ENCODE measurements at regions not wholly inside any gene's neighbourhood (a gene's known extent, or its start where the extent isn't known, plus 50 kb on each side); places are given as distances from the start of the nearest gene placed in this dataset.

DNA sequence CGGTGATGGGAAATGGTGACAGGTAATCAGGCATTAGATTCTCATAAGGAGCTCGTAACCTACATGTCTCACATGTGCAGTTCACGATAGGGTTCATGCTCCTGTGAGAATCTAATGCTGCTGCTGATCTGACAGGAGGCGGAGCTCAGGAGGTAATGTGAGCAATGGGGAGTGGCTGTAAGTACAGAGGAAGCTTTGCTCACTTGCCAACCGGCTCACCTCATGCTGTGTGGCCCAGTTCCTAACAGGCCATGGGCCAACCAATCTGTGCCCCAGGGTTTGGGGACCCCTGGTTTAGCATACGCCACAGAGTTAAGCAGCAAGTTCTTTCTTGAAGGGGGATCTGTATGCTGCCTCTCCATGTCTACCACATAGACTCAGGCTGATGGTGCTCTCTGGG, 133.1 kb downstream of the IQUB start:
- ATAC-seq: no peak

DNA sequence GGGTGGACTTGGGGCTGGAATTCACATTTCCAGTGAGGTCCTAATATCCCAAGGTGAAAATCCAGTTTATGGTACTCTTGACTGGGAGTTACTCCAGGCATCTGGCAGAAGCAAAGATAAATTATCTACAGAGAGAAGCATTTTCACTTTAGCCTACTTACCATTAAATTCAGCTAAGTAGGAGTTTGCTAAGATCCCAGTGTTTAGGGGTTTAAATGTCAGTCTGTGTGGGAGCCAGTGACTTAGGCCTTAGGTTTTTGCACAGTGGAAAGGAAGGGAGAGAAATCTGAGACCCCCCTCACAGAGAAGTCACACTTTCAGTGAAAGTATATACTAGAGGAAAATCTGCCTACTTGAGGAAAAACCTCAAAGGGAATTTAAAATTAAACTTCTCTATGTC, 134.2 kb downstream of the IQUB start:
- ATAC-seq: no peak

- ATAC-seq: no peak
These were observed 135.5 kb downstream of the IQUB start for GRCh38 chr7:123398921-123399320.

- no peak for ATAC-seq
These were observed 136.6 kb downstream of the IQUB start for GRCh38 chr7:123397746-123398338.

DNA sequence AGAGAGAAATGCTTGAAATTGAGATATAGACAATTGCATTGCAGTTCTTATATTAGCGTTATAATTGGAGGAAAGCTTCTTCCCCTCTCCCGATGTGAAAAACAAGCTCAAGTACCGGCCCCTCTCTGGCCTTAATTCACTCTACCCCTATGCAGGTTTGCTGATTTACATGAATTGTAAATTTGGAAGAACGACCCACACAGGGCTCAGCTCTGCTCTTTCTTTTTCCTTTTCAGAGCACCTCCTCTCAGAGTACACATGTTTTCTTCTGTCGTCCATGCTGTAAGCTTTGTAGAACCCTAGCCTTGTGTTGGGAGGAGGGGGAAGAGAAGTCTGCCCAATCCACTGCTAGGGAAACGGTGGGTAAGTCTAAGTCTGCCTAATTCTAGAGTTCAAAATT, 140.8 kb downstream of the IQUB start:
- ATAC-seq: no peak

DNA sequence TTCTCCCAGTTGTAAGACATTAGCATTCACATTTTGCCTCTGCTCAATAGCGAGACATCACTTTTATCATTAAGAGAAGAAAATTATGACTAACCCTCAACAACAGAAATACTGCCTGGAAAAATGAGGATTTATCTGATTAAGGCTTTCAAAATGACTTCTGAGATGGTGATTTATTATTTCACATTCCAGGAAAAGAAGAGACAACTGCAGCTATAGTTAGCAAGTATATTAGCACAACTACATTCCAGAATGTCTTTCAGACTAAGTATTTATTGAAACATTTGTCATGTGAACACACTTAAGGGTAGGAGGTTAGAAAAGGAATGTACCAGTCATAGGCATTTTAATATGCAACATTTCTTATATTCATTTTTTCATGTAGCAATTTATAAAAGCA, 162.0 kb downstream of the IQUB start:
- no peak for ATAC-seq

DNA sequence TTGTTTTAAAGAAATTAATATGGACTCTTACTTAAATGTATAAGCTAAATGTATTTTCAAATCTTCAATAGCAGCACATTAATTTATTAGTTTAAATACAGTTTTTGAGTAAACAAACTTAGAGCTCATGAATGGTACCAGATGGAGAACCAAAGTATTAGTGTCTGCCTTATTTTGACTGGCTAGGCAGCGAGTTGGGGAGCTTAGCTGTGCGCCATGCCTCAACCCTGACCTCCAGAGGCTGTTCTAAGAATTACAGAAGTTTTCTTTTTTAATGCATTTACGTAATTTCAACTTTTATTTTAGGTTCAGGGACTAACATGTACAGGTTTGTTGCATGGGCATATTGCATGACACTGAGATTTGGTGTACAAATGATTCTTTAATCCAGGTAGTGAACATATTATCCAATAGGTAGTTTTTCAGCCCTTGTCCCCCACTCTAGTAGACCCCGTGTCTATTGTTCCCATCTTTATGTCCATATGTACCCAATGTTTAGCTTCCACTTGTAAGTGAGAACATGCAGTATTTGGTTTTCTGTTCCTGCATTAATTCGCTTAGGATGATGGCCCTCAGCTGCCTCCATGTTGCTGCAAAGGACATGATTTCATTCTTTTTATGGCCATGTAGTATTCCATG, 166.8 kb downstream of the IQUB start:
- no peak for ATAC-seq

DNA sequence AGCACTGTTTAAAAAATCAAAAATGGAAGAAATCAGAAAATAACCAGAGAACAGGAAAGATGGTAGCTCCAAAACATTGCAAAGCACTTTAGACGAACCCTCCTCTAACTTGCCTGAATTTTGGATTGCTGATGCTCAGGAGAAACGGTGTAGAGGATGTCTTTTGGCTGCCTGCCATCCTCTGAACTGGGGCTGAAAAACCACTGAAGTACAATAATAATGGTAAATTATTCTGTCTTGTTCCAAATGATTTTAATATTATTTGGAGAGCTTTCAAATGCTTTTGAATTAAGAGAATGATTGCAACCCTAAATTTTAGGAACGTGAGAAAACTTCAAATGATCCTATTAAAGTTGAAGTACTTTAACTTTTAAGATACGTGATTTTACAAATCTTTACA, 167.3 kb upstream of the SLC13A1 start:
- ATAC-seq: no peak

- ATAC-seq: no peak
These were observed 166.9 kb upstream of the SLC13A1 start for GRCh38 chr7:123366626-123367025.

GRCh38 chr7:123360631-123361030, 160.9 kb upstream of the SLC13A1 start:
- ATAC-seq: no peak

GRCh38 chr7:123355576-123356190, 155.9 kb upstream of the SLC13A1 start:
- ATAC-seq: no peak

GRCh38 chr7:123352973-123353372, 153.2 kb upstream of the SLC13A1 start:
- ATAC-seq: no peak

GRCh38 chr7:123351516-123352505, 152.0 kb upstream of the SLC13A1 start:
- no peak for ATAC-seq

GRCh38 chr7:123351027-123351426, 151.3 kb upstream of the SLC13A1 start:
- no peak for ATAC-seq

GRCh38 chr7:123348690-123349089, 148.9 kb upstream of the SLC13A1 start:
- ATAC-seq: no peak

- no peak for ATAC-seq
These were observed 147.0 kb upstream of the SLC13A1 start for GRCh38 chr7:123346766-123347165.

GRCh38 chr7:123343611-123344010, 143.8 kb upstream of the SLC13A1 start:
- no peak for ATAC-seq

DNA sequence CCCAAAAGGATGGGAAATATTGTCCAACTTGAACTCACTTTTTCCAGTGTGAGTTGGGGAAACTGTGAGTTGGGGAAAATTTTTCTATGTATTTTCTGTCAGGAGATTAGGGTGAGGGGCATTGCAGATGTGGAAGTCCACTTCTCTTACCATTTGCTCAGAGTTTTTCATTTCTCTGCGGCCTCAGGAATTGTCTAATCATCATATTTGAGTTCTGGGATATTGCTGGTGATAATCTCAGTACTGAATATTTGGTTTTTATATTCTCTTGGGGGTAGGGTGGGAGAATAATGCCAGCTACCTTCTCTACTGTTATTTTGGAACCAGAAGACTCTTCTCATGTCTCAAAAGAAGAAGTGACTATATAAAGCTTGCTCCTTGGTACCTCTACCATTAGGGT, 141.3 kb upstream of the SLC13A1 start:
- ATAC-seq: no peak

DNA sequence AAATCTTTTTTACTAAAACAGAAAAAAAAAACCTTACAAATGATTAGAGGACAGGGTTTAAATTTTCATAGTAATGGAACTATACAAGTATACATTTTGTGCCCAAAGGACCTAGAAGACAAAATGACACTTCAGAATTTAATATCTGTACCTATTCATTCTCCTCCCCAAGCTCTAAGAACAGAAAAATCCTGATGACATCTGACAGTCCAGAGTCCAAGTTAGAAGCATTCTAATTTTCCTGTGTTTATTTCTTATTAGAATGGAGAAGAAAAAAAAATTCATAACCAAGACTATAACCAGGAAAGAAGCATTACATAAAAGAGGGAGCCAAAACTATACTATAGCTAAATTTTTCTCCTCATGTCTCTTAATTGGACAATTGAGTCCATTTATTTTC, 138.9 kb upstream of the SLC13A1 start:
- no peak for ATAC-seq

DNA sequence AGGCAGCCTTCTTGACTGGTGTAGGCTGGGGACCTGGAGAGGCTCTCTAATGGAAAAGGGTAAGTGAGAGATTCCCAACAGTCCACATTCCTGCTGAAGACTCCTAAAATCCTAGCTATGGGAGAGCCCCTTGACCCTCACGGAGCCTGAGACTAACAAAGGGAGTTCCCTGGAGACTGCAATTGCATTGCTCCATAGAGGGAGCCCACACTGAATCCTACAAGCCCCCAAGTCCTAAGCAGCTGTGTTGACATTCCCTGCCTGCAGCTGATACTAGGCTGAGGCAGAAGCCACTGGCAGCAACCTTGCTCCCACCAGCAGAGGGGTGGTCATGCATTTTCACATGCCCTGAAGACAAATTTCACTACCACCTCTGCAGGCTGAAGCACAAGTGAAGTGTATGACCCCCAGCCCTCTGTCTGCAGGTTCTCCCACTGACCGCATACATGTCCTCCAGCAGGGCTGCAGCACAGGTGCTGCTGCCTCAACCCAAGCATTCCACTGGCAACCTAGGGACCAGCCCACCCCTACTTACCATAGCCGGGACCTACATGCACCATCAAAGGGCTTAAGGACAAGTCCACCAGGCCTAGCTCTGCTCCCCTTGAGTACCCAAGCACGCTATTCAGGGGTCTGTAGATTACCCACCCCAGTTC, 130.3 kb upstream of the SLC13A1 start:
- no peak for ATAC-seq

GRCh38 chr7:123327661-123328060, 127.9 kb upstream of the SLC13A1 start:
- no peak for ATAC-seq

GRCh38 chr7:123324283-123324682, 124.5 kb upstream of the SLC13A1 start:
- no peak for ATAC-seq

DNA sequence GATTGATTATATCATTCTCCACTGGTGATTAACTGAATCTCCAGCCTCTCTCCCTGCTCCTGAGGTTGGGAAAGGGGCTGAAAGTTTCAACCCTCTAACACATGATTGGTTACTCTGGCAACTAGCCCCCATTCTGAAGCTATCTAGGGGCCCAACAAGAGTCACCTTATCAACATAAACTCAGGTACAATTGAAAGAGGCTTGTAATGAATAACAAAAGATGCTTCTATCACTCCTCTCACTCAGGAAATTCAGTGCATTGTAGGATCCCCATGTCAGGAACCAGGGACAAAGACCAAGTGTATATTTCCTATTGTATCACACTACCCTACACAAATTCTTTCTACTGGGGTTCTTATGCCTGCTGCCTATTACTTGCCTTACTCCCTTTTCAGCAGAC, 123.9 kb upstream of the SLC13A1 start:
- ATAC-seq: no peak
